ENCODE measurements at regions not wholly inside any gene's neighbourhood (a gene's known extent, or its start where the extent isn't known, plus 50 kb on each side); places are given as distances from the start of the nearest gene placed in this dataset.
"Not testable (repeated sequence)": the region's sequence is repeated elsewhere in the genome, so short reads cannot be mapped to it uniquely, and the experiment has no call there.

GRCh38 chr5:89349246-89349980 is 466.4 kb upstream of the MEF2C start:
- DNase-seq (ENCODE audit: low read depth): no peak

- DNase-seq (ENCODE audit: low read depth): no peak
These were observed 463.6 kb upstream of the MEF2C start for GRCh38 chr5:89346573-89346972.

GRCh38 chr5:89343666-89344065 is 460.7 kb upstream of the MEF2C start:
- no peak for DNase-seq (ENCODE audit: low read depth)

GRCh38 chr5:89342106-89342876 is 459.3 kb upstream of the MEF2C start:
- DNase-seq (ENCODE audit: low read depth): no peak

GRCh38 chr5:89338935-89339334 is 456.0 kb upstream of the MEF2C start:
- no peak for DNase-seq (ENCODE audit: low read depth)

- no peak for DNase-seq (ENCODE audit: low read depth)
These were observed 453.1 kb upstream of the MEF2C start for GRCh38 chr5:89336111-89336510.

GRCh38 chr5:89330140-89330539 is 447.2 kb upstream of the MEF2C start:
- no peak for DNase-seq (ENCODE audit: low read depth)

GRCh38 chr5:89327608-89328007 is 444.6 kb upstream of the MEF2C start:
- DNase-seq (ENCODE audit: low read depth): no peak

GRCh38 chr5:89324990-89325389 is 442.0 kb upstream of the MEF2C start:
- DNase-seq (ENCODE audit: low read depth): no peak

- DNase-seq (ENCODE audit: low read depth): no peak
These were observed 437.7 kb upstream of the MEF2C start for GRCh38 chr5:89320421-89321277.

- not testable (repeated sequence) for DNase-seq (ENCODE audit: low read depth)
These were observed 434.9 kb upstream of the MEF2C start for GRCh38 chr5:89317838-89318237.

- no peak for DNase-seq (ENCODE audit: low read depth)
These were observed 432.5 kb upstream of the MEF2C start for GRCh38 chr5:89315286-89316100.

GRCh38 chr5:89313804-89314588 is 431.0 kb upstream of the MEF2C start:
- no peak for DNase-seq (ENCODE audit: low read depth)

- DNase-seq (ENCODE audit: low read depth): no peak
These were observed 430.1 kb upstream of the MEF2C start for GRCh38 chr5:89313044-89313443.

GRCh38 chr5:89309268-89309667 is 426.3 kb upstream of the MEF2C start:
- DNase-seq (ENCODE audit: low read depth): no peak

GRCh38 chr5:89308606-89309040 is 425.6 kb upstream of the MEF2C start:
- DNase-seq (ENCODE audit: low read depth): no peak

- no peak for DNase-seq (ENCODE audit: low read depth)
These were observed 425.0 kb upstream of the MEF2C start for GRCh38 chr5:89307972-89308371.

GRCh38 chr5:89307141-89307540 is 424.2 kb upstream of the MEF2C start:
- DNase-seq (ENCODE audit: low read depth): not testable (repeated sequence)

GRCh38 chr5:89303033-89303480 is 420.1 kb upstream of the MEF2C start:
- DNase-seq (ENCODE audit: low read depth): no peak

GRCh38 chr5:89302102-89302891 is 419.3 kb upstream of the MEF2C start:
- no peak for DNase-seq (ENCODE audit: low read depth)

All from activated gamma-delta T cell treated with anti-CD3 and anti-CD28 coated beads, Interleukin-2, amount 50 U/mL, for 16 hours (primary cell).